ENCODE measurements at regions not wholly inside any gene's neighbourhood (a gene's known extent, or its start where the extent isn't known, plus 50 kb on each side); places are given as distances from the start of the nearest gene placed in this dataset.

DNA sequence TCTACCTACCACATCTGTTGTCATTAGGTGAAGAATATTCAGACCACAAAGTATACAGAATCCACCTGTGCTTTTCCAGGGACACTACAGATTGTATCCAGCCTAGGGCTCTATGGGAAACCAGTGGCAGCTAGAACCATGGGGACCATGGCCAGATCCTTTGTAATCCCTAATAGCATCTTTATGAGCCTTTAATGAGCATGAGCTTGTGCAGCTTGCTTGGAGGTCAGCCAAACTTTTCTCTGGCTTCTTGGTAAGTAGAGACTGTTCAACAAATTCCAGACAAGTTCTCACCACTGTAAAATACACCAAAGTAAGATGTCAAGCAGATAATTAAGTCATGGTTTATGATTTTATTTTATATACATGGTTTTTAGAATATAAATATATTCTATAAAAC, 301.6 kb upstream of the ADGRB3 start:
- SMC1A ChIA-PET (ENCODE audit: uncharacterized antibody, unreplicated experiment) = no interaction called here
- in situ Hi-C loops (cut with MboI) = no loop called here
- no peaks in the 10 kb centered on the region for H3K27me3 ChIP-seq (replicated peaks in 1 of 2; ENCODE audit: control insufficient read depth in 2 of 2, insufficient read depth in 2 of 2, low read length in 1 of 2)
- no peaks in the 10 kb centered on the region for H3K9me3 ChIP-seq (replicated peaks; ENCODE audit: control insufficient read depth, insufficient read depth, low read length)
- FAIRE-seq (no peak), ATAC-seq (no peak), DNase-seq (ENCODE audit: low read depth, low spot score) (no peak)
- H4K20me1 ChIP-seq (ENCODE audit: control insufficient read depth, insufficient read depth) = no peaks in the 10 kb centered on the region
- intact Hi-C loops (cut with micrococcal nuclease; ENCODE audit: unreplicated experiment) = no loop called here
- H3K4me3 ChIP-seq = no peak overlapping the region
- no peak overlapping the region for H3K9ac ChIP-seq (ENCODE audit: control insufficient read depth, insufficient read depth, low read length)
- POLR2A ChIA-PET = no interaction called here
- H3K4me1 ChIP-seq (ENCODE audit: control insufficient read depth, insufficient read depth, low read length) = no peaks in the 10 kb centered on the region
- H3K79me2 ChIP-seq (ENCODE audit: control insufficient read depth, insufficient read depth, low read length) = no peaks in the 10 kb centered on the region
- H3K4me2 ChIP-seq (ENCODE audit: control insufficient read depth, insufficient read depth) = no peak overlapping the region
- CTCF ChIA-PET = interaction anchor here (1.9 kb wide), 1 partner anchor 10 kb away, joined by 5 read pairs; no protein-coding TSS in a partner anchor
- H3K27ac ChIP-seq (ENCODE audit: control insufficient read depth, insufficient read depth) = no peak overlapping the region
- TF ChIP-seq SIN3A (IDR thresholded peaks at IDR 0.05; ENCODE audit: low read depth, low read length) (no peak), RB1 (IDR thresholded peaks at IDR 0.05; ENCODE audit: borderline replicate concordance) (no peak), BACH1 (IDR thresholded peaks at IDR 0.05; ENCODE audit: borderline replicate concordance) (no peak), ZNF274 (IDR thresholded peaks at IDR 0.05; ENCODE audit: insufficient read depth, insufficient read length) (no peak), CREM (IDR thresholded peaks at IDR 0.05; ENCODE audit: low read depth) (no peak), SUPT20H (IDR thresholded peaks at IDR 0.05; ENCODE audit: borderline replicate concordance, control insufficient read depth, low read depth, low read length) (no peak), ZNF207 (IDR thresholded peaks at IDR 0.05; ENCODE audit: borderline replicate concordance) (no peak), ZBED1 (IDR thresholded peaks at IDR 0.05; ENCODE audit: borderline replicate concordance) (no peak), NRF1 (conservative IDR thresholded peaks at IDR 0.05; ENCODE audit: low read depth, low read length) (no peak), GABPA (IDR thresholded peaks at IDR 0.05; ENCODE audit: low read depth) (no peak), ZNF217 (IDR thresholded peaks at IDR 0.05) (no peak), MYB (IDR thresholded peaks at IDR 0.05; ENCODE audit: borderline replicate concordance, low read depth, low read length) (no peak), LARP7 (IDR thresholded peaks at IDR 0.05) (no peak)
- TF ChIP-seq, protein P1, sequence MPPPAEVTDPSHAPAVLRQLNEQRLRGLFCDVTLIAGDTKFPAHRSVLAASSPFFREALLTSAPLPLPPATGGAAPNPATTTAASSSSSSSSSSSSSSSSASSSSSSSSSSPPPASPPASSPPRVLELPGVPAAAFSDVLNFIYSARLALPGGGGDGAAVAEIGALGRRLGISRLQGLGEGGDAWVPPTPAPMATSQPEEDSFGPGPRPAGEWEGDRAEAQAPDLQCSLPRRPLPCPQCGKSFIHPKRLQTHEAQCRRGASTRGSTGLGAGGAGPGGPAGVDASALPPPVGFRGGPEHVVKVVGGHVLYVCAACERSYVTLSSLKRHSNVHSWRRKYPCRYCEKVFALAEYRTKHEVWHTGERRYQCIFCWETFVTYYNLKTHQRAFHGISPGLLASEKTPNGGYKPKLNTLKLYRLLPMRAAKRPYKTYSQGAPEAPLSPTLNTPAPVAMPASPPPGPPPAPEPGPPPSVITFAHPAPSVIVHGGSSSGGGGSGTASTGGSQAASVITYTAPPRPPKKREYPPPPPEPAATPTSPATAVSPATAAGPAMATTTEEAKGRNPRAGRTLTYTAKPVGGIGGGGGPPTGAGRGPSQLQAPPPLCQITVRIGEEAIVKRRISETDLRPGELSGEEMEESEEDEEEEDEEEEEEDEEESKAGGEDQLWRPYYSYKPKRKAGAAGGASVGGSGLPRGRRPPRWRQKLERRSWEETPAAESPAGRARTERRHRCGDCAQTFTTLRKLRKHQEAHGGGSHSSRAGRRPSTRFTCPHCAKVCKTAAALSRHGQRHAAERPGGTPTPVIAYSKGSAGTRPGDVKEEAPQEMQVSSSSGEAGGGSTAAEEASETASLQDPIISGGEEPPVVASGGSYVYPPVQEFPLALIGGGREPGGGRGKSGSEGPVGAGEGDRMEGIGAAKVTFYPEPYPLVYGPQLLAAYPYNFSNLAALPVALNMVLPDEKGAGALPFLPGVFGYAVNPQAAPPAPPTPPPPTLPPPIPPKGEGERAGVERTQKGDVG (CRISPR knock-in tag; IDR thresholded peaks at IDR 0.05) = no peak
- TF ChIP-seq, protein P2, sequence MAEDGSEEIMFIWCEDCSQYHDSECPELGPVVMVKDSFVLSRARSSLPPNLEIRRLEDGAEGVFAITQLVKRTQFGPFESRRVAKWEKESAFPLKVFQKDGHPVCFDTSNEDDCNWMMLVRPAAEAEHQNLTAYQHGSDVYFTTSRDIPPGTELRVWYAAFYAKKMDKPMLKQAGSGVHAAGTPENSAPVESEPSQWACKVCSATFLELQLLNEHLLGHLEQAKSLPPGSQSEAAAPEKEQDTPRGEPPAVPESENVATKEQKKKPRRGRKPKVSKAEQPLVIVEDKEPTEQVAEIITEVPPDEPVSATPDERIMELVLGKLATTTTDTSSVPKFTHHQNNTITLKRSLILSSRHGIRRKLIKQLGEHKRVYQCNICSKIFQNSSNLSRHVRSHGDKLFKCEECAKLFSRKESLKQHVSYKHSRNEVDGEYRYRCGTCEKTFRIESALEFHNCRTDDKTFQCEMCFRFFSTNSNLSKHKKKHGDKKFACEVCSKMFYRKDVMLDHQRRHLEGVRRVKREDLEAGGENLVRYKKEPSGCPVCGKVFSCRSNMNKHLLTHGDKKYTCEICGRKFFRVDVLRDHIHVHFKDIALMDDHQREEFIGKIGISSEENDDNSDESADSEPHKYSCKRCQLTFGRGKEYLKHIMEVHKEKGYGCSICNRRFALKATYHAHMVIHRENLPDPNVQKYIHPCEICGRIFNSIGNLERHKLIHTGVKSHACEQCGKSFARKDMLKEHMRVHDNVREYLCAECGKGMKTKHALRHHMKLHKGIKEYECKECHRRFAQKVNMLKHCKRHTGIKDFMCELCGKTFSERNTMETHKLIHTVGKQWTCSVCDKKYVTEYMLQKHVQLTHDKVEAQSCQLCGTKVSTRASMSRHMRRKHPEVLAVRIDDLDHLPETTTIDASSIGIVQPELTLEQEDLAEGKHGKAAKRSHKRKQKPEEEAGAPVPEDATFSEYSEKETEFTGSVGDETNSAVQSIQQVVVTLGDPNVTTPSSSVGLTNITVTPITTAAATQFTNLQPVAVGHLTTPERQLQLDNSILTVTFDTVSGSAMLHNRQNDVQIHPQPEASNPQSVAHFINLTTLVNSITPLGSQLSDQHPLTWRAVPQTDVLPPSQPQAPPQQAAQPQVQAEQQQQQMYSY (CRISPR knock-in tag; IDR thresholded peaks at IDR 0.05) = no peak
- TF ChIP-seq, protein P3, sequence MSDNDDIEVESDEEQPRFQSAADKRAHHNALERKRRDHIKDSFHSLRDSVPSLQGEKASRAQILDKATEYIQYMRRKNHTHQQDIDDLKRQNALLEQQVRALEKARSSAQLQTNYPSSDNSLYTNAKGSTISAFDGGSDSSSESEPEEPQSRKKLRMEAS (IDR thresholded peaks at IDR 0.05; ENCODE audit: low read depth, low read length) = no peak
- TF ChIP-seq, protein P4, sequence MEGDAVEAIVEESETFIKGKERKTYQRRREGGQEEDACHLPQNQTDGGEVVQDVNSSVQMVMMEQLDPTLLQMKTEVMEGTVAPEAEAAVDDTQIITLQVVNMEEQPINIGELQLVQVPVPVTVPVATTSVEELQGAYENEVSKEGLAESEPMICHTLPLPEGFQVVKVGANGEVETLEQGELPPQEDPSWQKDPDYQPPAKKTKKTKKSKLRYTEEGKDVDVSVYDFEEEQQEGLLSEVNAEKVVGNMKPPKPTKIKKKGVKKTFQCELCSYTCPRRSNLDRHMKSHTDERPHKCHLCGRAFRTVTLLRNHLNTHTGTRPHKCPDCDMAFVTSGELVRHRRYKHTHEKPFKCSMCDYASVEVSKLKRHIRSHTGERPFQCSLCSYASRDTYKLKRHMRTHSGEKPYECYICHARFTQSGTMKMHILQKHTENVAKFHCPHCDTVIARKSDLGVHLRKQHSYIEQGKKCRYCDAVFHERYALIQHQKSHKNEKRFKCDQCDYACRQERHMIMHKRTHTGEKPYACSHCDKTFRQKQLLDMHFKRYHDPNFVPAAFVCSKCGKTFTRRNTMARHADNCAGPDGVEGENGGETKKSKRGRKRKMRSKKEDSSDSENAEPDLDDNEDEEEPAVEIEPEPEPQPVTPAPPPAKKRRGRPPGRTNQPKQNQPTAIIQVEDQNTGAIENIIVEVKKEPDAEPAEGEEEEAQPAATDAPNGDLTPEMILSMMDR (IDR thresholded peaks at IDR 0.05 in 2 of 3, conservative IDR thresholded peaks at IDR 0.05 in 1 of 3; ENCODE audit: control insufficient read depth in 2 of 3, extremely low read depth in 1 of 3, insufficient read depth in 1 of 3, low read depth in 3 of 3, low read length in 3 of 3) = no peak
- no peak overlapping the region for H2AFZ ChIP-seq (ENCODE audit: control insufficient read depth, low read depth, low read length)
- RAD21 ChIA-PET (ENCODE audit: unreplicated experiment) = no interaction called here
- H3K36me3 ChIP-seq (ENCODE audit: control insufficient read depth in 2 of 2, insufficient read depth in 2 of 2, low read length in 1 of 2) = no peaks in the 10 kb centered on the region
- BruUV-seq (replicated peaks) = no TSS peak
